Frontal cortex (tissue), 3 donors: ENCODE measurements at regions not wholly inside any gene's neighbourhood (a gene's known extent, or its start where the extent isn't known, plus 50 kb on each side); places are given as distances from the start of the nearest gene placed in this dataset.
A peak's percentile ranks its signal among the peaks of the same experiment; 100 is the strongest.

Experiments
- DNase-seq, 2 donors: peaks; one replicate each; pipeline ENCODE4 v3.0.0; 2012; ENCODE audit warnings: low spot score in 2 of 2
- FAIRE-seq: peaks from 2 replicates; lab custom pipeline; 2012; peaks lifted over from hg19 to GRCh38; lab: Jason Lieb, UNC
- donor health status: control.
- donor health status: control.
- donor health status: control.

DNA sequence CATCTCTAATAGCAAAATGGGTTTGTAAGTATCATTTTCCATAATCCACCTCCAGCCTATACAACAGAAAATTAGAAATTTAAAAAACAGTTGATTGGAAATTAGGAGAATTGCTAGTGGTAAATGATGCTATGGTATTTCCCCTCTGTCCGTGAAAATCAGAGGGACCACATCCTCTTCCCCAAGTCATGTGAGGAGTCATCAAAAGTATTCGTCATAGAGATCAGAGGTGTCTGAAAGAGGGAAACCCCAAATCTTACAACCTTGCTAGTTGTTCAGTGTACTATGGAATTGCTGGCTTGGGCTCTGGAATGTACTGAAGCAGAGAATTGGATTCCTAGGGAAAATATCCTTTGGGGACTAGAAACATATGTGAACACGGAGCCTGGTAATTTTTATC is 241.4 kb upstream of the ARHGAP24 start:
- FAIRE-seq: no peak
- DNase-seq: no peak

DNA sequence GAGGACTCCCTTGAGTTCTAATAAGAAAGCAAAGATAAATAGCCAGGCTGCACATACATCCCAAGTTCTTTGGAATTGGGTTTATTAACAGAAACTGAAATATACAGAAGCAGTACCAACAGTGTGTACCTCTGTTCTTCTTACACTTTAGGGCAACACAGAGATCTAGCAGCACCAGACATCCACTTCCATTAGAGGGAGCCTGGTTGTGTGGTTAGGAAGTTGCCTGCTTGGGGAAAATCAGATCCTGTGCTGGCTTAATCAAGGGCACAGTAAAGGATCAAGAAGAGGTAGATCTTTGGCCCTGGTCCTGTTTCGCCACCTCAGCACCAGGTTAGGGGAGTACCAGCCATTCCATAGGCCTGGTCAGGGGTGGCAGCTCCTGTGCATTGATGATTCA is 231.1 kb upstream of the ARHGAP24 start:
- DNase-seq (no peak), FAIRE-seq (no peak)

DNA sequence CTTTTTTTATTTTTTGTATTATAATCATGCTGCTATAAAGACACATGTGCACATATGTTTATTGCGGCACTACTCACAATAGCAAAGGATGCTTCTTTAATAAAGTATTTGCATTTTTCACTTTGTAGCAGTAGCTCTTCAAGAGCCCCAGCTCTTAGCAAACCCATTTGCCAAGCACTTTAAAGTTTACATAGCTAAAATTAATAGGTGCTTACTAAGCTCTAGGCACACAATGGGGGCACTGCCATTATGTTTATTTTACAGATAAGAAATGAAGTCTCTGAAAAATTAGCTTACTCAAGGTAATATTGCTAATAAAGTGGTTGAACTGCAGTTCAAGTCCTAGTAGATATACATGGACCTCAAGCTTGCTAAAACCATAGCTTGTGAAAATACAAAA is 230.3 kb upstream of the ARHGAP24 start:
- FAIRE-seq (no peak), DNase-seq (no peak)

DNA sequence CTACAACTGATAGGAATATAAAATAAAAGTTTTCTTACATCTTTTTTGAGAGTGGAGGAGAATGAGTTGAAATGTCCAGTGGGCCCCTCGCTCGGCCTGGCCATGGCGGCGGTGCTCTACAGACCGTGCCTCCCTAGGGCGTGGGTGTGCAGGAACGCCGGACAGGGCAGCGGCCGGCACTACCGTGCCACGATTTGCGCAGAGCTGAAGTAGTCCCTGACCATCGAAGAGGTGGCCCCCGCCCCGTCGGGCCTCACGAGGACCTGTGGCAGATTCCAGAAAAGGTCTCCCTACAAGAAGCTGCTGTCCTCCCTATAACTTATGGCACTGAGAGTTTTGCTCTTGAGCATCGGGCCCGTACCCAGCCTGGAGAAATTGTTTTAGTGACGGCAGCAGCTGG is 228.9 kb upstream of the ARHGAP24 start:
- DNase-seq: no peak
- no peak for FAIRE-seq

DNA sequence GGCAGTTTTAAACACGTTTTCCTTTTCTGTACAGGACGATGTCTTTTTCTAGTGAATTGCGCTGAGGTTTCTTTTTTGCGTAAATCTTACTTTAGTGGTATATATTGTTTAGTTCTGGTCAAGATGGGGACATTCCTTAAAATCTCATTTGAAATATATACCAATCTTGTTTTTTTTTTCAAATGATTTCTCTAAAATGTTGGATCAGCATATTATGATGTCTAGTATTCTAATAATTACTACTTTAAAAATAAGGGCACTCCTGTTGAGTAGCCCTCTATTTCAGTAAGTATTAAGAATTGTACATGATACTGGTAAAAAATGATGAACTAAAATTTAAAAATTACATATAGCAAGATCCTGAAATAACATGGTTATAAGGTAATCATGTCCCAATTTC is 224.1 kb upstream of the ARHGAP24 start:
- DNase-seq (no peak), FAIRE-seq (no peak)

DNA sequence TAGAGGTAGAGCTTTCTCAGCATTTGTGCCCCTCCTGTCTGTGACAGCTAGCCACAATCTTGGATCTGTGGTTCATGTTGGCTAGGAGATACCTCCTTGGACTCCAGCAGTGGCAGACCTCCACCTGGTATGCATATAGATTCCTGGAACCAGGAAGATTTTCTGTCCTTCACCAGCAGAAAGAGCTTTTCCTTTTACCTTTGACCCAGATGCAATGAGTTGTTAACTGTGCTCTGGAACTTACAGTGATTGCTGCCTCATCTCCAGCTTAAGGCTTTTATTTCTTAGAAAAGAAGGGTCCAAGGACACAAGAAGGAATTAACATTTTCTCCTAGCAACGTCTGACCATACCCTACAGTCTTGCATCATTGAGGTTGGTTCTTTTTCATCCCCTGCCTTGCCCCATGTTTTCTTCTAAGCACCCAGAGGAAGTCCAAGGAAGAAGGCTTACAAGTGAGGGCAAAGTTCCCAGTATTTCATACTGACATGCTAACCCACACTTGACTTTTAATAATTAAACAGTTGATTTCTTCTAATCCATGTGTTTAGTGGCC is 217.1 kb upstream of the ARHGAP24 start:
- DNase-seq: no peak

DNA sequence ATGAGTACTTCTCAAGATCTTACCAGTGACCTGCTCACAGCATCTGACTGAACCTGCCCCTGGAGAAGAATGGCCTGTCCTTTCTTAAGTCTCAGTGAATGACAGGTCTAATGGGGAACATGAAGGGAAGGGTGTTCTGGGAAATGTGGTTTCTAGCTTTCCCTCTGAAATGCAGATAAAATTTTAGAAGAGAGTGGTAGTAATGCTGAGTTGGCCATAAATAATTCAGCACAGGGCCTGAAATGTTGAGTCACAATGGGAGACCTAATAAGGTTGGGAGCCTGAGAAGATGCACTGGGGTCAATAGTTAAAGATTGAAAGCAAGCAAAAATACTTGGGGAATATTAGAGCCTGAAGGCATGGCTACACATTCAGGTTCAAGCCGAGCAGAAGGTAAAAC is 214.9 kb upstream of the ARHGAP24 start:
- no peak for FAIRE-seq
- no peak for DNase-seq

More for the DNA sequence above, 217.1 kb upstream of the ARHGAP24 start:
- FAIRE-seq: no peak

DNA sequence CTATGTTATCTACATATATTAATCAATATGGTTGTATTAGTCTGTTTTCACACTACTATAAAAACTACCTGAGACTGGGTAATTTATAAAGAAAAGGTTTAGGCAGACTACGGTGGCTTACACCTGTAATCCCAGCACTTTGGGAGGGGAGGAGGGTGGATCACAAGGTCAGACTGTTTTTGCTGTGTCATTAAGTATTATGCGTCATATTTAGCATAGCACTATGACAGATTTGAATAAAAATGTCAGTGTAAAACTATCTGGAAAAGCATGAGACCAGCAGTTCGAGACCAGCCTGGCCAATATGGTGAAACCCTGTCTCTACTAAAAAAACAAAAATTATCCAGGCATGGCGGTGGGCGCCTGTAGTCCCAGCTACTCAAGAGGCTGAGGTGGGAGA is 209.7 kb upstream of the ARHGAP24 start:
- FAIRE-seq: no peak
- no peak for DNase-seq

DNA sequence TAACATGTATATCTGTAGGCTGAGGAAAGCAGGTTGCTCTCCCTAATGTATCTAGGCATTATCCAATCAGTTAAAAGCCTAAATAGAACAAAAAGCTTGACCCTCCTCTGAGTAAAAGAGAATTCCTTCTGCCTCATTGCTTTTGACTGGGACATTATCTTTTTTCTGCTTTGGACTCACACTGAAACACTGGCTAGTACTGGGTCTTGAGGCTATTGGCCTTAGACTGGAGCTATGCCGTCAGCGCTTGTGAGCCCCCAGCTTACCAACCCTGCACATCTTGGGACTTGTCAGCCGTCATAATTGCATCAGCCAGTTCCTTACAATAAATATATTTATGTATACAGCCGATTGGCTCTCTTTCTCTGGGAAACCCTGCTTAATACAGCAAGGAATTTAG is 206.8 kb upstream of the ARHGAP24 start:
- FAIRE-seq: no peak
- no peak for DNase-seq

DNA sequence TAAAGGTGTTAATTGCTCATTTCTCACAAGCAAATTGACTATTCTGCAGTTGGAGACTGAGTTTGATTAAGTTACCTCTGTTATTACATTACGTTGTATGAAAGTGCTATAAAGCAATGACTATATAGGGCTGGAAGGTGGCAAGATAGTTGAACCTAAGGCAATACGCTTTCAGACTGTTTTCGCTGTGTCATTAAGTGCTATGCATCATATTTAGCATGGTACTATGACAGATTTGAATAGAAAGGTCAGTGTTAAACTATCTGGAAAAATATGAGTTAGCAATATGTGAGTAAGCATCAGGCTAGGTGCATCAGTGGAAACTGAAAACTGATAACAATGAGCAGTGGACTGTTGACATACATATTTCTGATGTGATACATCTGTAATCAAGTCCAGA is 206.0 kb upstream of the ARHGAP24 start:
- FAIRE-seq: no peak
- no peak for DNase-seq

DNA sequence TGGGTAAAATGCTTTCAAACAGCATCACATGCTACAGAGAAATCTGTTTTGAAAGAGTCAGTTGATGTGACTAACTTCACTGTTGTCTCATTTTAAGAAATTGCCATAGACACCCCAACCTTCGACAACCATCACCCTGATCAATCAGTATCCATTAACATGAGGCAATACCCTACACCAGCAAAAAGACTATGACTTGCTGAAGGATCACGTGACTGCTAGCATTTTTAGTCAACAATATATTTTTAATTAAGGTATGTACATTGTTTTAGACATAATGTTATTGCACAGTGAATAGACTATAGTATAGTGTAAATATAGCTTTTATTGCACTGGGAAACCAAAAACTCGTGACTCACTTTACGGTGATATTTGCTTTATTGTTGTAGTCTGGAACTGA is 200.0 kb upstream of the ARHGAP24 start:
- no peak for DNase-seq
- no peak for FAIRE-seq

DNA sequence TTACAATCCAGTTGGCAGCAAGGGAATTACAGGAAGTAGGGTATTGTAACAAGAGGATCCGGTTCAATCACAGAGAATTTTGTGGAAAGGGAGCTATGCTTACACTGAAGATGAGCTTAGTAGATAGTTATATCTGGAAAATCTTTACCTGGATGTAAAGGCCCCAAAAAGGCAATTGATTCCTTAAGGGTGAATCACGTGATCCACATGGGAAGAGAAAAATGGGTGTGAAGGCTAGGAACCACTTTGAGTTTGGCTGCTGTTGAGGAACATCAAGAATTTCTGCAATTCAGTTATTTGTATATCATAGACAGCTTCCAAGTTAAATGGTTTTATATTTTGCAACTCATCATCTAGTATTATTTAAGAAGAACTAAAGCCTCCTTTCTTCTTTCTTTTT is 194.0 kb upstream of the ARHGAP24 start:
- DNase-seq (no peak), FAIRE-seq (no peak)

DNA sequence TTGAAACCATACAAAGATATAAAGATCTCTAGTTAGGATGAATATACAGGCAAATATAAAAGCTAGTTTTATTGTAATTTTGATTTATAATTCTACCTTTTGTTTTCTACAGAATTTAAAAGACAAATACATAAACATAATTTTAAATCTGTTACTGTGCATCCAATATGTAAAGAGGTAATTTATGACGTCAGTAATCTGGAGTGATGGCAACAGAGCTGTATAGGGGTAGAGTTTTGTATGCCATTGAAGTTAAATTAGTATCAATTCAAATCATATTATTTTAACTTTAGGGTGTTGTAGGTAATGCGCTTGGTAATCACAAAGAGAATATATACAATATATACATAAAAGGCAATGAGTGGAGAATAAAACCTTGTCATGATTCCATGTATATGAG is 183.7 kb upstream of the ARHGAP24 start:
- FAIRE-seq (peak; percentile 3), DNase-seq (no peak)

DNA sequence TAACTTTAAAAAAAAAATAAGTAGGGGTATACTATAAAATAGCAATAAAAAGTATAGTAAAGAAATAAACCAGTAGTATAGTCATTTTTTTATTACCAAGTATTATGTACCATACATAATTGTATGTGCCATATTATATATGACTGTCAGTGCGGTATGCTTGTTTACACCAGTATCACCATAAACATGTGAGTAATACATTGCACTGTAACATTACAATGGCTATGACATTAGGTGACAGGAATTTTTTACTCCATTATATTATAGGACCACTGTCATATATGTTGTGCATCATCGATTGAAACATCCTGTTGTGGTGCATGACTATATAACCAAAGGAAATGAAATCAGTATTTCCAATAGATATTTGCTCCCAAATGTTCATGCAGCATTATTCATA is 176.9 kb upstream of the ARHGAP24 start:
- no peak for FAIRE-seq
- no peak for DNase-seq

DNA sequence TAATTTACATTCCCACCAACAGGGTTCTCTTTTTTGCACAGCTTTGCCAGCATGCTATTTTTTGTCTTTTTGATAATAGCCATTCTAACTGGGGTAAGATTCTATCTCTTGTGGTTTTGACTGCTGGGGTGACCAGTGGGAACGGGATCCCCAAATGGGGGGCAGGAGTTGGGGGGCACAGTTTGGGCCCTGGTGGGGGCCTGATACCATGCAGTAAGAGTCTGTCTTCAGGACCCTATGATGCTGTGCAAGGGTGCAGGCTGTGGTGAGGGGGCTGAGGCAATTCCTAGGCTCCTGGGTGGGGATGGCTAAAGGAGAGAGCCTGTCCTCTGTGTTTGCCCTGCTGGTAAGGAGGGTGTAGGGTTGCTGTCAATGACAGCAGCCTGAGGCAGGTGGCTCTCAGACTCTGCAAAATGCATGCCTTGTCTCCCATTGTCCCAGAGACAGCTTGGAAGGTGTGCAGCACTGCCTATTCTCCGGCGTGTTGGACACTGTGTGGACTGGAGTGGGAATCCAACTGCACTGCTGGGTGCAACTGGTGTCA is 172.7 kb upstream of the ARHGAP24 start:
- FAIRE-seq: no peak
- DNase-seq: no peak

DNA sequence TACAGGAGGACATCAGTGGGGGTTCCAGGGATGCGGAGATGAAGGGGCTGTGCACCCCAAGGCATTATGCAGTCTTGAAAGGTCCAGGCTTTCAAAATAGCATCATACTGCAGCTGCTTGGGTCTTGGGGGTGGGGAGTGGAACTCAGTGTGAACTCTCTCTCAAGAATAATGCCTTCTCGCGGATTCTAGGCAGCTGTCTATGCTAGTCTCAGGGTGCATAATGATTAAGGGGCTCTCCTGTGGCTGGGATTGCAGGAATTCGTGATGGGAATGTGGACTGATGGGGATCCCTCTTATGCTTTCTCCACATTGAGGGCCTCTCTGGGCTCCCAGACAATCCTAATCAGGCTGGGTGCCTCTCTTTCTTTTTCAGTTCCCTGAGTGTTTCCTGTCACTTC is 172.2 kb upstream of the ARHGAP24 start:
- no peak for FAIRE-seq
- DNase-seq: no peak

DNA sequence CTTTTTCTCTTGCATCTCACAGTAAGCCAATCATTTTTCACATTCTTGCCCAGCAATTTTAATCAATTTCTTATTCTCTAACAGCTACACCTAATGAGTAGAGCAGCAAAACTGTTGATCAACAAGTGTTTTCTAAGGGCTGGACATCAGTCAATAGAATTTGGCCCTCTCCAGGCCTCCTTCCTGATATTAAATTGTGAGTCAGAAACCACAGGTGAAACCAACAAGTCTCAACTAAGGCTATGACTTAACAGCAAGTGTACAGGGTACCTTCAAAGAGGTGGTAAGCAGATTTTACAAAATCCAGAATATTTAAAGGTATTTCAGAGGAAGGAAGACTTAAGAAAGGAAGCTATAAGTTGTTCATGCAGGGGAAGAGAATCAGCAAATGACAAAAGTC is 156.5 kb upstream of the ARHGAP24 start:
- FAIRE-seq: no peak
- peak in 1 of 2 donors; percentile 0 for DNase-seq

DNA sequence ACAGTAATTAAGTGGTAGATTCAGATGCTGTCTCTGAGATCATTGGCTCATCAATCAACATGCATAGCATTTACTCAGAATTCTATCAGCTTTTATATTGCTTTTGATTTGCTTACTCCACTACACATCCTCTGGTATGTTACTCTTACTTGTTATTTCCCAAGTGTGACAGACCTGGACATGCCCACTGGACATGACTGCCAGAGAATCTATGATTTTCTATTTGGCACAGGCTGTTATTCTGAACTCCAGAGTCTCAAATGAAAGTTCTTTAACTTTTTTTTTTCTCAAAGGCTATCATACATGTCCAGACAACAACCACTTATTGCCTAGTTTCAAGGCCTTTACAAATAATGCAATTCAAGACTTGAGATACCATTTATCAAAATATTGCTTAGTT is 116.1 kb upstream of the ARHGAP24 start:
- no peak for FAIRE-seq
- no peak for DNase-seq

DNA sequence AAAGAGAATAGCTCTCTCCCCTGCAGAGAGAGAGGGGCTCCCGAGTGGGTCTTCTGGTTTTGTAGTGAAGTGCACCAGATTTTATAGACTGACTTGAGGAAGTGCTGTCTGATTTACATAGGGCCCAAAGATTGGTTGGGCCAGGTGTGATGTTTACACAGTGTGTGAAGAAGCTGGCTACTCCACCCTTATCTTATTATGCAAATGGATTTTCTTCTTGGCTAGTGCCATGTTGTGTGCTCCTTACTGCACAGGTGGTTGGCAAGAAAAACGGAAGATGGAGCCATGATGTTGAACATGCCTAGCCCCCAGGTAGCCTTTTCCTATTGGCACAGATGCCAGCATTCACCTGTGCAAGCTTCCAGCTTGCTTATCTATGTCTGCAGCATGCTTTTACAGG is 112.4 kb upstream of the ARHGAP24 start:
- no peak for FAIRE-seq
- no peak for DNase-seq

DNA sequence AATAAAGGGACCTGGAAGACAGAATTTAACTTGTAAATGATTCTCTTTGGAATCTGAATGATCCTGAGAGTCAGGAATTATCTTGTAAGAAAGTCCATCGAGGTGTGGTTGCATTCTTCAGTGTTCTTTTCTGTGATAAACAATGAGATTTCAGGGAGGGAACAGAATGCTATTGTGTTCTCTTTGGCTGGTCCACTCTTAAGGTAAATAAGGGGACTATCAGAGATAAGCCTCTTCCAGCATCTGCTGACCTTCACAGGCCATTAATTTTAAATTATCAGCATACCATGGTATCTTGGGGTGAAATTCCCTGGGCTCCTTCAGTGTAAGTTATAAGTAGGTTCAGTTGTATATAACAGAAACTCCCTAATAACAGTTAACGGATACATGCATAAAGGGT is 107.1 kb upstream of the ARHGAP24 start:
- FAIRE-seq (no peak), DNase-seq (no peak)

DNA sequence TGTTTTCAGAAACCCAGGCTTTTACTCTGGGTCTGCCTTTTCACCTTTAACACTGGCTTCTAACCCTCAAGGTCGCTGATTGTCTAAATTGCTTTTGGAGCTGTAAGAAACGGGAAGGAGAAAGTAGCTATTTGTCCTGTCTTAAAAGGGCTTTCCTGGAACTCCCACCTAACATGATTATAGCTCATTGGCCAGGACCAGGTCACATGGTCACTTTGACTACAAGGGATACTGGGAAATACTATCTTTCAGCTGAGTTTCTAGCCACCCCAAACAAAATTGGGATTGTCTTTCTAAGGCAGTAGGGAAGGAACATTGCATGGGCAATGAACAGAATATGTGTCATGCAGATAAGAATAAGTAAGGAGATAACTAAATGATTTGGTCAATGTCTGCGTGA is 106.7 kb upstream of the ARHGAP24 start:
- DNase-seq (no peak), FAIRE-seq (no peak)

DNA sequence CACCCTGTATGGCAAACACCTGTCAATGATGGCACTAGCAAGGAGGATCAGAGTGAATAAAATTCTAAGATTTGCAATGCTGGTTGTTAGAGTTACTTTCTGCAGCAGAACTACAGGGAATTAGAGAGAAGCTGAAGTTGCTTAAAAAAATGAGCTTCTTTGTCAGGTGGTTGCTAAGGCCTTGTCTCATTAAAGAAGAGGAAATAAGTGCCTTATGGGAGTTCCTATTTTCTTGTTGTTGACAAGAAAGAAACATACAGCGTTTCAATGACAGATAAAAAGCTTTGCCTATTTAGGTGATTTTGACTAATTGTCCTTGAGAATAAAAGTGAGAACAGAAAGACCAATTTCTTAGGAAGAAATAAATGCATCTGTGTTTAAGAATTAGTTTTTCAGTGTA is 106.0 kb upstream of the ARHGAP24 start:
- FAIRE-seq: no peak
- no peak for DNase-seq
